ENCODE measurements at regions not wholly inside any gene's neighbourhood (a gene's known extent, or its start where the extent isn't known, plus 50 kb on each side); places are given as distances from the start of the nearest gene placed in this dataset.

DNA sequence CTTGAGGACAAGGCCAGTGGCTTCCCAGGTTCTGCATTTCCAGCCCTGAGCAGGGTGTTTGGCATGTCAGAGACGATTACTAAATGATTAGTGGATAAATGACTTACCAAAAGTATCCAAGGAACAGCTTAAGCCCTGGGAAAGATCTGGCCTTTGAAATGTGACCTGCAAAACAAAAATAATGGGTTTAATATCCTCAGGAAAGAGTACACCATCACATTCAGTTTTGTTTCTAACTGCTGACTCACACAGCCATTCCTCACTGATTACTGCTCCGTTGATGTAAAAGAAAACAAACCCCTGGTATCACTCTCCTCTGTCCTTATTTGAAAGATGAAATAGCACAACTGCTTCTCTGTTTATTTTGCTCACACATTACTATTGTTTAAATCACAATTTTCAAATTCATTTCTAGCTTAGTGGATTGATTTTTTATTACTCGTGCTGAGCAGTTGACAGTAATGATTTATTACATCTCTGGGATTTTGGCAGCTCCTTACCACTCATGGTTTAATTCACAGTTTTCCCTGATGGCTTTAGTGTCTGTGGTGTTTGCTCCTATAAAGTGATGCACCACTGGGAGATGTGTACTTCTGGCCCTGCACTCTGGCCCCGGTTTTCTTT lies 117.0 kb downstream of the CBLL2 start:
- in situ Hi-C loops (cut with HindIII; ENCODE audit: low pct_unique_long_range_greater_than_20kb, low sequenced_read_pairs): no loop called here
- DNase-seq (ENCODE audit: low read depth): peak; percentile 83

GRCh38 chrX:22392133-22392948 lies 119.6 kb downstream of the CBLL2 start:
- in situ Hi-C loops (cut with HindIII; ENCODE audit: low pct_unique_long_range_greater_than_20kb, low sequenced_read_pairs): no loop called here
- no peak for DNase-seq (ENCODE audit: low read depth)

GRCh38 chrX:22395372-22395771 lies 122.7 kb downstream of the CBLL2 start:
- in situ Hi-C loops (cut with HindIII; ENCODE audit: low pct_unique_long_range_greater_than_20kb, low sequenced_read_pairs): no loop called here
- peak; percentile 43 for DNase-seq (ENCODE audit: low read depth)

DNA sequence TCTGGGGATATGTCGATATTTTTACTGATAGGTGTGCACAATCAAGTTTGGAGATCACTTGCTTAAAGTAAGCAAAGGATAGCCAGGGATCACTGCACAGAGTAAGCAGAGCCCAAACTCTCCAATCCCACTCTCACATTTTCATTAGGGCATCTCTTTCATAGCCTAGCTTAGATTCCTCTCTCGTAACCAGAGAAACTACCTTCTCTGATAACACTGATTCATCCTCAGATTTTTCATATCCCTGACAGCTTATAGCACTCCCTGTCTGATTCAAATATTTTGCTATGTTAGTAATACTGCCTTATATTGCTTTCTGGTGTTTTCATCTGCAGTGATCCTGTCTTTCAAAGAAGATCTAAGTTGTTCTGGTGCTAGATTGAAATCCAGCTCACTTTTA lies 123.7 kb downstream of the CBLL2 start:
- DNase-seq (ENCODE audit: low read depth): no peak
- in situ Hi-C loops (cut with HindIII; ENCODE audit: low pct_unique_long_range_greater_than_20kb, low sequenced_read_pairs): no loop called here

- DNase-seq (ENCODE audit: low read depth): no peak
- in situ Hi-C loops (cut with HindIII; ENCODE audit: low pct_unique_long_range_greater_than_20kb, low sequenced_read_pairs): no loop called here
Observed at GRCh38 chrX:22397566-22397965, 124.9 kb downstream of the CBLL2 start.

DNA sequence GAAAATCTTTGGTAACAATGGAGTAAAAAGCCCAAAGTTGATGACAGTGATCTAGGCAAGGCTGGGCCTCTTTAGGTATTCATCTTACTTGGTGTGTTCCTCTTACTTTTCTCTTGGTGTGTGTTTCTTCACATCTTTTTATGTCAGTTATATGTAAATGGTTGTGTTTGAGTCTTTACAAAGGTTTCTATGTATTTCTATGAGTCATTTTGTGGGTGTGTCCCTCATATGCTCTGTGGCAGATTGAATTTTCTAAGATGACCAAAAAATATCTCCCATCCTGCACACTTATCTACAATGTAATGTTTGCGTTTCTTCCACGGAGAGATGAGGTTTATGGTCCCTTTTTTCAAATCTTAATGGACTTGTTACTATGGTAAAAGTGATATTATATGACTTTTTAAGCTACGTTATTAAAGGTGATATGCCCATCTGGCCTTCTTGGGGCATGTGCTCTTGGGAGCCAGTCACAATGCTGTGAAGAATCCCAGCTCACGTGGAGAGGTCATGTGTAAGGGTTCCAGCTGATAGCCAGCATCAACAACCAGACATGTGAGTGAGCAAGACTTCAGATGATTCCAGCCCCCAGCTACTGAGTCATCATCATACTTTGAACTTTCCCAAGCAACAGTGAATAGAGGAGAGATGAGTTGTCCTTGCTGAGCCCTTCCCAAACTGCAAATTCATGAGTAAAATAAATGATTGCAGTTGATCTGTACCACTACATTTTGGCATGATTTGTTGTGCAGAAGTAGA lies 126.9 kb downstream of the CBLL2 start:
- peak; percentile 73 for DNase-seq (ENCODE audit: low read depth)
- in situ Hi-C loops (cut with HindIII; ENCODE audit: low pct_unique_long_range_greater_than_20kb, low sequenced_read_pairs): no loop called here

DNA sequence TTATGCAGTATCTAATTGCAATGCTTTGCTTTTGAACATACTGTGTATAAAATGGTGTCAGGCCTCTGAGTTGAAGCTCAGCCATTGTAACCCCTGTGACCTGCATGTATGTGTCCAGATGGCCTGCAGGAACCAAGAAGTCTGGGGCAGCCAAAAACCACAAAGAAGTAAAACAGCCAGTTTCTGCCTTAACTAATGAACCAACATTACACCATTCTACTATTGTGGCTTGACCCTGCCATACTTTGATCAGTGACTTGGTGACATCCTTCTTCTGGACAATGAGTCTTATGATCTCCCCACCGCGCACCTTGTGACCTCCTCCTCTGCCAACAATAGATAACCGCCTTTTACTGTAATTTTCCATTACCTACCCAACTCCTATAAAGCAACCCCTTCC lies 131.6 kb downstream of the CBLL2 start:
- in situ Hi-C loops (cut with HindIII; ENCODE audit: low pct_unique_long_range_greater_than_20kb, low sequenced_read_pairs): no loop called here
- no peak for DNase-seq (ENCODE audit: low read depth)

DNA sequence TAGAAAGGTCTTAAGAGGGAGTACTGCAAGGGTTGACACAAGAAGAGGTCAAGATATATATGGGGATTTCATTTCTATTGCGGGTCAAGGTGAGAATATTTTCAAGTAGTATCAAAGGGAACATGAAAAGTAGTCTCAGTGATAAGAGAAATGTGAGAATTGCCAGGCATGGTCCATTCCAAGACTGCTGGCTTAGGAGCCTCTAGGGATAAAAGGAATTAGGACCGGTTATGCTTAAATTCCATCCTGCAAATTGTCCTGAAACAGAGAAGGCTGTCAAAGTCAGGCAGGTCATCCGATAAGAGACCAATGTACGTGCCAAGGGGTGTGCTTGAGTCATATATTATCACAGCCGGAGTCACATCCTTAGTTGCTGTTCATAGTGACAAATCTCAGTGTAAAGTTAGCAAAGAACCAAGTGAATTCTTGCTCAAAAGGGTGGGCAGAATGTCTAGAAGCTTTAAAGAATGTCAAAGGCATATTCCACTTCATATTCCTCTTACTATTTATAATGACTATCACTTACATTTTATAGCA lies 133.6 kb downstream of the CBLL2 start:
- in situ Hi-C loops (cut with HindIII; ENCODE audit: low pct_unique_long_range_greater_than_20kb, low sequenced_read_pairs): no loop called here
- no peak for DNase-seq (ENCODE audit: low read depth)

DNA sequence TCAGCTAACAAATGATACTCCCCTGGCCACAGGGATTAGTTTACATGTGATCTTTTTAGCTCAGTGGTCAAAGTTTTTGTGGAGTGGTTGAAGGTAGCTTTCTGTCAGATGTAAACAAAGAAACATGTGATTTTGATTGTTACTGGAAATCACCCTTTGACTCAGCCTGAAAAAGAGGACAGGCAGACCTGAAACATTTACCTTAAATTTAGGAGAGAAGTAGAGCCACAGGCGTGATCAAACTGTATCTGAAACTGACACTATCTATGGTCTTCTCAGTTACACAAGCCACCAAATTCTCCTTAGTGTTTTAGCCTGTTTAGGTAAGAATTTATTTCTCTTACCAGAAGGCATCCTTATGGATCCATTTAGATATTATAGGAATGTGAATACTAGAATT lies 136.7 kb downstream of the CBLL2 start:
- in situ Hi-C loops (cut with HindIII; ENCODE audit: low pct_unique_long_range_greater_than_20kb, low sequenced_read_pairs): no loop called here
- DNase-seq (ENCODE audit: low read depth): no peak

DNA sequence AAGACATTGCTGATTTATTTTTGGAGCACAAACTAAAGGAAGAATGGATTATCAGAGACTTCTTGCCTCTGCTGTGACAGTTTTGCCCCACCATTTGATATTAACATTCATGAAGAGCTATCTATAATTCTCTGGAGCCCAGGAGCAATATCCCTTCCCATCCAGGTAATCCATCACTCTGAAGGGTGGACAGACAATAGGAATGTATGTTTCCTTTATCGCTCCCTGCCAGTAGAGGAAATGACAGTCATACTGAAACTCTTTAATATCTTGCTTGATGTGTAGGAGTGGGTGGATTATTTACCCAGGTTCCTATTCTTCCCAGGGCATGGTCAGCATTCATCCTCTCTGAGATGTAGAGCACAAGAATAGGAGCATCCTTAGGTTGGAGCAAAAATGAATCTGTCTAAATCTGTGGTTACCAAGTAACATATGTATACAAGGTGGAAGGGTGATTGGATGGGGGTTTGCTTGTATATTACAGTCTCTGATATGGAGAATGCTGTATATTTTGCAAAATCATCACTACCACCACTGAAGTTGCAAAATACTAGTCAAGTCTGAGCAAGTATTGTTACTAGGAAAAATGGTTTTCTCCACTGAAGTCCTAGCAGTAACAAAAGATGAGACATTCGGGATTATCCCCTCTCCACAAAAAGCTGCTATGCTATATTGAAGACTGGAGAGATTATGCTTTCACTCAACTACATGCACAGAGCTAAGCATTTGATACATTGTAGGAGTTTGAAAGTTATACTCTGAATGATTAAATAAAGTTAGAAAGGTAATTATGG lies 151.6 kb downstream of the CBLL2 start:
- no peak for DNase-seq (ENCODE audit: low read depth)
- in situ Hi-C loops (cut with HindIII; ENCODE audit: low pct_unique_long_range_greater_than_20kb, low sequenced_read_pairs): no loop called here

DNA sequence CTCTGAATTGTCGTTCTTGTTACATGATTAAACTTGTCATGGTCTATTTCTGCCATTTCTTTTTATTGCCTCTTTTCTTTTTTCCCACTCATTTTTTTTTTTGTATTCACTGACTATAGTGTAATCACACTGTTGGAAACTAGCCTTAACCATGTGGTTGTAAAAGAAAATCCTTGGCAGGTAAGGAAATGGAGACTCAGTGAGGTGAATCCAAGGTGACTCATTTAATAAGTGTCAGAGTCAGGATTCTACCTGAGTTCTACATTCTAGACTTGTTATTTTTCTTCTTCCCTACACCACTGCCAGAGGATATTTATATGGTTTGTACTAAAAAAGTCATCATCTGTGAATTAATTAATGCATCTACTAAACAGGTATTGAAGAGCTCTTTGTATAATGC lies 152.2 kb downstream of the CBLL2 start:
- DNase-seq (ENCODE audit: low read depth): no peak
- in situ Hi-C loops (cut with HindIII; ENCODE audit: low pct_unique_long_range_greater_than_20kb, low sequenced_read_pairs): no loop called here

DNA sequence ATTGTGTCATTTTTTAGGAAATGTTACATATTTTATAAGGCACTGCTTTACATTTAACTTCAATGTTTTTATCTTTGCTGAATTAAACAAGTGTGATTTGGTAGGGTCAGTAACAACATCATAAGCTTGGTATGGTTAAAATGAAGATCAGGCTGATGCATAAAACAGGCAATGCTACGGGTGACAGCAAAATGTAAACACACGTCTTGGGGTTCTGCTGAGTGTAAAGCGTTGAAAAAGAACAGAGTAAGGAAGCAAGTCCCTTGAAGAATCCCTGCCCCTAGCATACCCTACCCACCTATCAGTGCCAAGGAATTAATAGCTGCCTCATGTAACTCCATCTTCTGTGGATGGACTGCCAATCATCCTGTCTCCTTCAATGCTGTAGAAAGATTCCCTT lies 157.0 kb downstream of the CBLL2 start:
- in situ Hi-C loops (cut with HindIII; ENCODE audit: low pct_unique_long_range_greater_than_20kb, low sequenced_read_pairs): no loop called here
- DNase-seq (ENCODE audit: low read depth): no peak

GRCh38 chrX:22430701-22431100 lies 158.0 kb downstream of the CBLL2 start:
- in situ Hi-C loops (cut with HindIII; ENCODE audit: low pct_unique_long_range_greater_than_20kb, low sequenced_read_pairs): no loop called here
- no peak for DNase-seq (ENCODE audit: low read depth)

- in situ Hi-C loops (cut with HindIII; ENCODE audit: low pct_unique_long_range_greater_than_20kb, low sequenced_read_pairs): no loop called here
- no peak for DNase-seq (ENCODE audit: low read depth)
Observed at GRCh38 chrX:22433292-22434070, 160.8 kb downstream of the CBLL2 start.

DNA sequence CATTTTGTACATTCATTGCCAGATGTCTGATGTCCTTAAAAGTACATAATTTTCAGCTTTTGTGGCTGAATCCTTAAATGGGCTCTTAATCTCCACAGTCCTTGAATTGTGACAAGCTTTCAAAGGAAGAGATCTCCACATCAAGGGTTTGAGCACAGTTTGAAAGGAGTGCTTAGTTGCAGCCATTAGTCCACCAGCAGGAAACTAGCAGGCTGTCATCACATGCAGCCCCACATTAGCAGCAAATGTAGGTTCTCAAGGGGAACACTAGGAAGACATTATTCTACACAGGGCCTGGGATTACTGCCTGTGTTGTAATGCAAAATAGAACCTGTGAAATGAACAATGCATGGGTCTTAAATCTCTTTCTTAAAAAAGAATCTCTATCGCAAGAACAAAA lies 173.2 kb downstream of the CBLL2 start:
- in situ Hi-C loops (cut with HindIII; ENCODE audit: low pct_unique_long_range_greater_than_20kb, low sequenced_read_pairs): no loop called here
- no peak for DNase-seq (ENCODE audit: low read depth)

- no peak for DNase-seq (ENCODE audit: low read depth)
- in situ Hi-C loops (cut with HindIII; ENCODE audit: low pct_unique_long_range_greater_than_20kb, low sequenced_read_pairs): no loop called here
Observed at GRCh38 chrX:22462959-22463358, 190.2 kb downstream of the CBLL2 start.

- no peak for DNase-seq (ENCODE audit: low read depth)
- in situ Hi-C loops (cut with HindIII; ENCODE audit: low pct_unique_long_range_greater_than_20kb, low sequenced_read_pairs): no loop called here
Observed at GRCh38 chrX:22467571-22467970, 194.9 kb downstream of the CBLL2 start.

- in situ Hi-C loops (cut with HindIII; ENCODE audit: low pct_unique_long_range_greater_than_20kb, low sequenced_read_pairs): no loop called here
- DNase-seq (ENCODE audit: low read depth): no peak
Observed at GRCh38 chrX:22481436-22481835, 208.7 kb downstream of the CBLL2 start.

Data from Caki2 (cell line).